Ureter (tissue), 1 donor: ENCODE measurements at regions not wholly inside any gene's neighbourhood (a gene's known extent, or its start where the extent isn't known, plus 50 kb on each side); places are given as distances from the start of the nearest gene placed in this dataset.
A peak's percentile ranks its signal among the peaks of the same experiment; 100 is the strongest.
"Not testable (repeated sequence)": the region's sequence is repeated elsewhere in the genome, so short reads cannot be mapped to it uniquely, and the experiment has no call there.

Experiments used
- DNase-seq: peaks from one replicate; pipeline ENCODE4 v3.0.0-alpha.2; 2020; ENCODE audit warnings: low spot score
- donor health status: DM: yes; HTN: yes; CAD: no.

DNA sequence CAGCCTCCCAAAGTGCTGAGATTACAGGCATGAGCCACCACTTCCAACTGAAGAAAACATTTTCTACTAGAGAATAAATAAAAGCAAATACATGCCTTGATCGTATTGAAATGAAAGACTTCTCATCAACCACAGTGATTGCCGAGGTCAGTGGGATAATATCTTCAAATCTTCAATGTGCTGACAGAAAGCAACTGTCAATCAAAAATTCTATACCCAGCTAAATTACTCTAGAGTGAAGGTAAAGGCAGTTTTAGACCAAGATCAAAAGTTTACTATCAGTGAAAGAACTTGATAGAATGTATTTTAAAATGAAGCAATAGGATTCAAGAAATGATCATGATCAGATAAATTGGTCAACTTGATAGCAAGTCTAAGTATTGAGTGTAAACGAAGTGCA lies 130.6 kb downstream of the BRD1 start:
- no peak for DNase-seq

DNA sequence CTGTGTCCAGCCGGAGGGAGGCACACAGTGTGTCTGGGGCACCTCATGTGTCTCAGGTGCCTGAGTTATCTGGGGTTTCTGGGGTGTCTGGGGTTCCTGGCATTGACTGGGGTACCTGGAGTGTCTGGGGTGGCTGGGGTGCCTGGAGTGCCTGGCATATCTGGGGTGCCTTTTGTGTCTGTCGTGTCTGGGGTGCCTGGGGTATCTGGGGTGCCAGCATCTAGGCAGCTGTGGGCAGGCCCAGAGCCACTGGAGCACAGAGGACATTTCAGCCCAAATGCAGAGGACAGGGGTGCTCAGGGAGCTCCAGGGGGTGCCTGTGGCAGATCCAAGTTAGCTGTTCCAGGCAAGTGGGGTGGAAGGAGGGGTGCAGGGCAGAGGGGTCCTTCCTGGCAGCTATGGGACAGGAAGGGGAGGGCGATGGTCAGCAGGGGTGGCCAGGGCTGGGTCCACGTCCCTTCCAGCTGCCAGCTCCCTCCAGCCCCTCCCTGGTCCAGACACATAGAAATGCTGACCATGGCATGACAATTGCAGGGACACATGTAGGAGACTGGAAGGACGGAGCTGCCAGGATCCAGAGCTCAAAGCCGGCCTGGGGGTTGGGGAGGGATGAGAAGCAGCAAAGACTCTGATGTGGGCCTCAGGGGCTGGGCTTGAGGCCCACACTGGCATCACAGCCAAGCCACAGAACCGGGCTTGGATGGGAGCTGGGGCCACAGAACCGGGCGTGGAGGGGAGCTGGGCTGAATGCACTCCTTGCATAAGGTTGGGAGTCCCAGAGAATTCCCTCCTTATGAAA lies 133.0 kb downstream of the BRD1 start:
- DNase-seq, result peak; percentile 26

DNA sequence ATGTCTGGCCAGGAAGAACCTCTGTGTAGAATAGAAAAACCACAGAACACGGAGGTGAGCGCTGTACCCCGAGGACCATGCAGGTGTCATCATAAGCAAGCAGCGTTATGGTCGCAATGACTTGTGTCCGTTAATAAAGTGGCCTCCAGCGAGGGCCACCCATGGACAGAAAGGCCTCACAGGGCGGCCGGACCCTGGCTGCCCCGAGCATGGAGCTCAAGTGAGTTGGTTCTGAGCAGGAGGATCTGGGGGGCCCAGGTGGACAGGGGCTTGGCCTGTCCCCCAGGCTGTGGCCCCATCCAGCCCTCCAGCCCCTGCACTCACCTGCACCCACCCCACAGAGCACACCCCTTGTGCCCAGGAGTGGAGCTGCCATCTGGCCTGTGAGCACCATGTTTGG lies 133.8 kb downstream of the BRD1 start:
- DNase-seq, result peak; percentile 30

DNA sequence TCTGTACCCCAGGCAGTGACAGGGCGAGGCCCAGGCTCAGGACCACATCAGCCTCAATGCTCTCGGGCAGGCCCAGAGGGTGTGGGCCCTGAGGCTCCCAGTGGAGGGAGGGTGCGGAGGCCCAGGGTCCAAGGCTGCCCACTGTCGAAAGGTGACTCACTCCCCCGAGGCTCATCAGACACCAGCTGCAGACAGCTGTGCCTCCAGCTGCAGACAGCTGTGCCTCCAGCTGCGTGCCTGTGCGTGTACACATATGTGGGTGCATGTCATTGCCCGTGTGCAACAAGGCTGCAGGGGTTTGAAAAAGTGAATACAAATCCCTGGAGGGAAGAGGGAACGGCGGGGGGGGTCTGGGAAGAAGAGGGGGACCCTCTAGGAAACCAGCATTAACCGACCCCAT lies 134.3 kb downstream of the BRD1 start:
- DNase-seq, result peak; percentile 12

DNA sequence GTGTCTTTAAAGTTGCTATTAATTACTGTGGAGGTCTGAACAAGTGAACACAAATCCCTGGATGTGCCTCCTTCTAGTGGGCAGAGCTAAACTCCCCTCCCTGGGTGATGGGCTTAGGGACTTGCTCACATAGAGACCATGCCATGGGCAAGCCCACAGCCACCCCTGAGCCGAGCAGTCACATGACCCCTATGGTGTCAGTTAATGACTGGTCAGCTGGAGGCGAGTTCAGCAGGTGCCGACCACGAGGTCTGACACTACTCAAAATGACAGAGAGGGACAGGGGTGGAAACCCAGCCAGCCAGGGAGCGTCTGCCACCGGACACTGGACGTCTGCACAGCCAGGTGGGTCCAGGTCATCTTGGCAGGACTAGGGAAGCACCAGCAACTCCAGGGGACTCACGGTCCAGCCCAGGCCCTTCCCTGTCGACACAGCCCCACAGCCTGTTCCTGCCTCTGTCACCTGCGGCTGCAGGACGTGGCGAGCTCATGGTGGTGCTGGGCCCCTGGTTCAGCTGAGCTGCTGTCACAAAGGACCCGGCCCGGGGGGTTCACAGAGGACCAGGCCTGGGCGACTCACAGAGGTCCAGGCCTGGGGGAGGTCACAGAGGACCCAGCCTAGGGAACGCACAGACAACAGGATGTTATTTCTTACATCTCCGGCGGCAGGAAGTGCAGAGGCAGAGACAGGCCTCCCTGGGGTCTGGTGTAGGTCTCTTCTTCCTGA lies 135.0 kb downstream of the BRD1 start:
- peak; percentile 37 for DNase-seq

DNA sequence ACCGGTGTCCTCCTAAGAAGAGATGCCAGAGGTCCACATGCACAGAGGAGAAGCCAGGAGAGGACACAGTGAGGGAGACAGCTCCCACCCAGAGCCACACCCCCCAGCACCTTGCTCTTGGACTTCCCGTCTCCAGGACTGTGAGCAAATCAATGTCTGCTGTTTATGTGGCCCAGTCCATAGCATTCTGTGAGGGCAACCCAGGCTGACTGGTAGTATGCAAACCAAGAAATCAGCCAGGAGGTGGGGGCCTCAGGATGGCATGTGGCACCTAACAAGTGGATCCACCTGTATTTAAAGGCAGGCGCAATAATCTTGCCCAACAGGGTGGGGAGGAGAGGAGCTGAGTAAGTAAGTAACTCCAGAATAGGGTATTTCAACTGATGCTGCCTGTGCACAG lies 136.4 kb downstream of the BRD1 start:
- DNase-seq, result no peak

DNA sequence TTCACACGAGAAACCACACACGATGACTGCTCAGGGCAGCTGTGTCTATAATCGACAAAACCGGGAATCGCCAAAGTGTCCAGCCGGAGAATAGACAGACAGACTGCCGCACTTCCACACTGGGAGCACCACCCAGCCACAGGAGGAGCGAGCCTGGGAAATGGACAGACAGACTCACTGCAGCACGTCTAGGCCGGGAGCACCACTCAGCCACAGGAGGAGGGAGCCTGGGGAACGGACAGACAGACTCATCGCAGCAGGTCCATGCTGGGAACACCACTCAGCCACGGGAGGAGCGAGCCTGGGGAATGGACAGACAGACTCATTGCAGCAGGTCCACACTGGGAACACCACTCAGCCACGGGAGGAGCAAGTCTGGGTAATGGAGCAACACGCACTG lies 137.2 kb downstream of the BRD1 start:
- DNase-seq, result no peak

DNA sequence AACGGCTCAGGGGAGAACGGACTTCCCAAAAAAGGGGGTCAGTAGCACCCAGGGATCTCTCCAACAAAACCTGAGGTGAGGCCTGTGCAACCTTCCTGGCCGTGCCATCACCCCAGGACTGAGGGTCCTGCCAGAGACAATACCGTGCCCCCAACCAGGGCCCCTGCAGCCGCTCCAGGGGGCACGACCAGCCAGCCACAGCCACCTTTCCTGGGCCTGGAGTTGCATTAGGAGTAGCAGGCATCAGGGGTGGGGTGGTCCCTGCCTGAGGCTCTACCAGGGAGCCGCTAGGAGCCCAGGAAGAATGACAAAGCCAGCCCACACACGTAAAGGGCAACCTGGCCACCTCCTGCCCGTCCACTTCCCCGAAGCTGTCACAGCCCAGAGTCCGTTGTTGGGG lies 137.8 kb downstream of the BRD1 start:
- DNase-seq, result no peak

DNA sequence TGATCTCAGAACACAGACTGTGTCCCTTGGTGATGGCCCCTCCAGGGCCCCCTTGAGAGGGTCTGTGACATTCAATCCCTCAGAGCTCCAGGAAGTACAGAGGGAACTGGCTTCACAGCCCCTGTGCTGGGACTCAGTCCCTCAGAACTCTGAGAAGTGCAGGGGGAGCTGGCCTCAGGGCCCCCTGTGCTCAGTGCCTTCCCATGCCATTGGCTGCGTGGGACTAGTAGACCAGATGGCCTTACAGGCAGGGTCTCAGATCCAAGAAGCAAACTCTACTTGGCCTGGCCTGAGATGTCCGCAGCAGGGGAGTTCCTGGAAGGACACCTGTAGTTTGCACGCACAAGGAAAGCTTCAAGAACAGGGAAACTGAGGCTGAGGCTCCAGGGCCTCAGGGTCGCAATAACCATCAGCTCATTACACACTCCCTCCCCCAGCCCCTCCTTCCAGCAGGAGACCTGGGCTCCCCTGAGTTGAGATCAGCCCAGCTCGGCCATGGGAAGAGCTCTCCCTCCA lies 138.4 kb downstream of the BRD1 start:
- no peak for DNase-seq

DNA sequence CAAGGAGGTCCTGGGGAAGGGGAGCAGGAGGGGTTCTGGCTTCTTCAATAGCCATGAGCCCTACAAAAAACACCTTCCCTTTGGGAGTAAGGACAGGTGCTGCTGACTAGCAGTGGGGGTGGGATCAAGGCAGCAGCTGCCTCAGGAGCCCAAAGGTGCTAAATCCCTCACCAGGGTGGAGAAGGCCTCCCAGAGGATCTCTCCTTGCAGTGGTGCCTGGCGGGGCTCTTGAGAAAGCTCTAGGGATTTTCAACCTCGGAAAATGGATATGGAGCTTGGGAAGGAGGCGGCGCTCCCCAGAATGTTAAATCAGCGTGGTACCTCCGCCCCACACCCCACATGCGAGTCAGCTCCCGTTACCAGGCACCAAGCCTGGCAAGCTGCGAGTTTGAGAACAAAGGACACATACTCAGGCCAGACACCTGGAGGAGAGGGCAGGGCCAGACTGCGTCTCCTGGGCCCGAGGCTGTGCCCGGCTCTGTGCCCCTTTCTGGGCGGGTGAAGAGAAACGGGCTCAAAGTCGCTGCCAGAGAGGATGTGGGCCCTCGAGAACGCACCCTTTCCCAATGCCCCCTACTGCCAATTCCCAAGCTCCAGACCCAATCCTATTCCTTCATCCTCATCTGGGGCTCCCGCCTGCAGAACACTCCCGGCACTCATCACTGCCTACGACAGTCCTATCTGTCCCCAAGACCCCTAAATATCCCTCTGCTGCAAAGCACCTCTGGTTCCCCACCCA lies 139.0 kb downstream of the BRD1 start:
- no peak for DNase-seq

DNA sequence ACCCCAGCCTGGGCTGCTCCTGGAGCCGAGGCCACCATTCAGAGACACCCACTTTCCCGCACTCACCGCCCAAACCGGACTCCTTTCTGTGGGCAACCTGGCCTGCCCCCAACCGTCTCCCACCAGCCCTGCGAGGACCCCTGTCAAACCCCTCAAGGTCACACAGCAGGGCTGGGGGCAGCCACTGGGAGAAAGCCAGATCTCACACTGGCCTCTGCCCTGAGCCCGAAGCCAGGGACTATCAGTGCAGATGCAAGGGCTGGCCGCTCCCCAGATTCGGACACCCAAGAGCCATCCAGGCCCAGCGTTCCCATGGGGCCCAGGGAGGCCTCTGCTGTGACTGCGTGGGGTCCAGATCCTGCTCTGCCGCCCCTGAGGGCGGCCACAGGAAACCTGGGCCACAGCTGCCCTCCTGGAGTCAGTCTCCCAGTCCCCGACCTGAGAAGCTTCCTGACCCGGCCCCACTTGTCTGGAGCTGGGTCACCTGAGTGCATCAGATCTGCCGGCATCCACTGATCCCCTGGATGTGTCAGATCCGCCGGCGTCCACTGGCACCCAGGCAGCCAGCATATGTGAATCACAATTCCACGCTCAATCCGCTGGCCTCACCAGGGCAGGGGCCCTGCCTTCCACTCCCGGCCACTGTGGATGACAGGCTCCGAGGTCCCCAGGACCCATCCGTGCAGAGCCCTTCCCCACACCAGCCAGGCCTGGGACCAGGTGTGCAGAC lies 139.7 kb downstream of the BRD1 start:
- no peak for DNase-seq

DNA sequence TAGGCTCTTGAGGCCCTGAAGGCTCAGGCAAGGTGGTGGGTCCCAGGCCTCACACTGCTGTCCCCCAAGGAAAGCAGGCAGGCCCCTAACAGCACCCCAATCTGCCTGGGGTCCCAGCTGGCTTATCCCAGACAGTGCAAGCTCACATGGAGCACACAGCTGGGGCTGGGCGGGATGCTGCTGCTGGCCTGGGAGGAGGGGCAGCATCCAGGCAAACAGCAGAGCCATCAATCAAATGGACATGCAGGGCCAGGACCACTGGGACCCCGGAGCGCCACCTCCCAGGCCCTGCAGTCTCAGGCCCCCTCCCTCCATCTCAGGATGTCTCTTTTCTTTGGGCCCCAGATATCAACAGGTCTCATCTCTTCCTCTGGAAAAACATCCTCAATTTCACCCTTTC lies 140.3 kb downstream of the BRD1 start:
- no peak for DNase-seq

DNA sequence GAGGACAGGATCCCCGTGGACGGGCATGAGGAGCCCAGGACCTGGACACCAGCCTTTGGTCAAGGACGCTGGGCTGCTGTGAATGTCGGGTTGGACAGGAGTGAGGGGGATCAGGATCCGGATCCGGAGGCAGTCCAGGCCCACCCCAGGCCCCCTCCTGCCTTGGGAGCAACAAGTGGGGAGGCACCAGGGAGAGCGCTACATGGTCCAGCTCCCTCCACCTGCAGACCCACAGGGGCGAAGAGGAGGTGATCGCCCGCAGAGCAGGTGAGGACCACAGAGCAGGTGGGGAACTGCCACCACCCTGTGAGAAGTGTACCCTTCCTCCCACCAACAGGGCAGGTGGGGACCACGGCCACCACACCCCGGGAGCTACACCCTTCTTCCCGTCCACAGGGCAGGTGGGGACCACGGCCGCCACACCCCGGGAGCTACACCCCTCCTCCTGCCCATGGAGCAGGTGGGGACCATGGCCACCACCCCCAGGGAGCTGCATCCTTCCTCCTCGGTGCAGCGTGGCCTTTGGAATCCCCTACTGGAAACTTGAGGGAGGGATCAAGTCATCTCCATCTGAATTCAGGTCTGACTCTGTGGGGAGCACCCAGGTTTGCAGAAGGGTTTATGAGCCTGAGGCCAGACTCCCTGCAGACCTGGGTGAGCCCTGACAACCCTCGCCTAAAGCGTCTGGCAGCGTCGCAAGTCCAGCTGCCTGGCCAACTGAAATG lies 141.0 kb downstream of the BRD1 start:
- no peak for DNase-seq

DNA sequence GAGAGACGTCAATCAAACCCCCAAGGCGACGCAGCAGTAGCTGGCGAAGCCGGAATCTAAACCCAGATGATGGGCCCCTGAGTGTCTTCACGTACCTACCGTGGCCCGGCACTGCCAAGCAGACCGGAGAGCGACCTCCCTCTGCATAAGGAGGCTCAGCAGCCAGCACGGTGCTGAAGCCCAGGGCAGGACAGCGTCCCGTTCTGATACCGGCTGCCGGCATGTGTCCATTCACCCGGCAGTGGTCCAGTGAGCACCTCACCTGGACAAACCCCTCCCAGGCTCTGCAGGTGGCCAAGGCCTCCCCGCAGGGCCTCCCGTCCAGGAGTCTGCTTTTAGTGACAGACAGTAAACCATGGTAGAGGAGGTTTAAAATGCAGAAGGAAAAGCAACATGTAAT lies 142.0 kb downstream of the BRD1 start:
- DNase-seq, result no peak

DNA sequence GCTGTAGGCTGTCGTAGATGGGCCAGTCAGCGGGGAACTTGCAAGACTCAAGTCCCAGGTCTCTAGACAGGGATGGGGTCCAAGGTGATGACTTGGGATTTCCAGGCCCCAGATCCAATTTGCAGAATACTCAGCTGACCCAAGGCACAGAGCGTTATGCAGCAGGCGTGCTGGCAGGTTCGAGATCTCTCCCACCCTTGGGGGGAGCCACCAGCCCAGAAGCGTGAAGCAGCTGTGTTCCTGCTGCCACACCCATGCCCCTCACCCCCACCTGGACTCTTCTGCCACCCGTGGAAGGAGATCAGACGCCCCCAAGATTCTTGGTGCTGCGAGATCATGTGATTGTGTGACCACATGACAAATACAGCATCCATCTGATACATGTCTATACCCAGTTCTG lies 142.6 kb downstream of the BRD1 start:
- DNase-seq, result no peak

DNA sequence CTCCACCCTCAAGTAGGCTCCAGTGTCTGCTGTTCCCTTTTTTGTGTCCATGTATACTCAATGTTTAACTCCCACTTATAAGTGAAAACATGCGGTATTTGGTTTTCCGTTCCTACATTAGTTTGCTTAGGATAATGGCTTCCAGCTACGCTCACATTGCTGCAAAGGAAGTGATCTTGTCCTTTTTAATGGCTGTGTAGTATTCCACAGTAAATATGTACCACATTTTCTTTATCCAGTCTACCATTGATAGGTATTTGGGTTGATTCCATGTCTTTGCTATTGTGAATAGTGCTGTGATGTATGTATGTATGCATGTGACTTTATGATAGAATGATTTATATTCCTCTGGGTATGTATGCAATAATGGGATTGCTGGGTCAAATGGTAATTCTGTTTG lies 144.6 kb downstream of the BRD1 start:
- DNase-seq, result no peak

DNA sequence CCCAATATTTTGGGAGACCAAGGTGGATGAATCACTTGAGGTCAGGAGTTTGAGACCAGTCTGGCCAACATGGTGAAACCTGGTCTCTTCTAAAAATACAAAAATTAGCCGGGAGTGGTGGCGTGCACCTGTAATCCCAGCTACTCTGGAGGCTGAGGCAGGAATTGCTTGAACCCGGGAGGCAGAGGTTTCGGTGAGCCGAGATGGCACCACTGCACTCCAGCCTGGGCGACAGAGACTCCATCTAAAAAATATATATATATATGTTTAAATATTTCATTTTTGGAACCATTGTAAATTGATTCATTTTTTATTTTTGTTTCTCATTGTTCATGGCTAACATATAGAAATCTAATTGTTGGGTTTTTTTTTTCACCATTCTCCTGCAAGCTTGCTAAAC lies 146.9 kb downstream of the BRD1 start:
- not testable (repeated sequence) for DNase-seq

DNA sequence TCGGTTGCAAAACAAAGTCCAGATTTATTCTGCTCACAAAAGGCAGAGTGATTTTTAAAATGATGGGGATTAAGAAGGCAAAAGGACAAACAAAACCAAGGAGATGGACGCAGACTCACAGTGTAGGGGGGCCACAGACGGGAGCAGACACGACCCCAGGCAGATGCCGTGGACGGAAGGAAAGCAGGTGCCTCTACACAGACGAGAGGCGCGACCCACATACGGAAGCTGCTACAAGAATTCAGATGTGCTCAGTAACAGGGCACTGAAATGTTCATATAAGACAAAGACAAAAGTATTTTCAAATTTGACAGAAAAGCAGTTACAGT lies 148.9 kb downstream of the BRD1 start:
- no peak for DNase-seq

DNA sequence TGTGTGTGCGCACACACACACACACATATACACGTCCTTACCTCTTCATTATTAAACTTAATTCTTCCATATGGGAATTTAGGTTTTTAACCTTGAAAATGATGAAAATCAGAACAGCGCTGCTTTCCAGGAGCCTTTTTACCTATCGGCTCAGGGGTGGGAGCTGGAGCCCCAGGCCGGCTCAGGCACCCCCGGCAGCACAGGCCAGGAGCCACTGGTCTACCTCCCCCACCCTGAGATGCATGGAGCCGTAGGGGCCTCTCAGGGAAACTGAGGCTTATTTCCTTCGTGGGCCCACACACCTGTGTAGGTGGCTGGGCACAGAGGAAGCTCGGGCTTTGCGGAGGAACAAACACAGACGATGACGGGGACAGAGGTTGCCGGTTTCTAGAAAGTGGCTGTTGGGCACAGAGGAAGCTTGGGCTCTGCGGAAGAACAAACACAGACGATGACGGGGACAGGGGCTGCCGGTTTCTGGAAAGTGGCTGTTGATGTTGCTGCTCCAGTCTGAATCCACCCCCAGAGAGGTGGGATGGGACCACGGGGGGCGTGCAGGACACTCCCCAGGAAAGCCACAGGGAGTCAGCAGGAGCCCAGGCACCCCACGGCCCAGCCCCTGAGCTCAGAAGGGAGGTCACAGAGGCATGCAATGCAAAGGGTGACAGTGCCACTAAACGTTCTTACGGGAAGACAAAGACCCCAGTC lies 149.4 kb downstream of the BRD1 start:
- DNase-seq, result no peak

DNA sequence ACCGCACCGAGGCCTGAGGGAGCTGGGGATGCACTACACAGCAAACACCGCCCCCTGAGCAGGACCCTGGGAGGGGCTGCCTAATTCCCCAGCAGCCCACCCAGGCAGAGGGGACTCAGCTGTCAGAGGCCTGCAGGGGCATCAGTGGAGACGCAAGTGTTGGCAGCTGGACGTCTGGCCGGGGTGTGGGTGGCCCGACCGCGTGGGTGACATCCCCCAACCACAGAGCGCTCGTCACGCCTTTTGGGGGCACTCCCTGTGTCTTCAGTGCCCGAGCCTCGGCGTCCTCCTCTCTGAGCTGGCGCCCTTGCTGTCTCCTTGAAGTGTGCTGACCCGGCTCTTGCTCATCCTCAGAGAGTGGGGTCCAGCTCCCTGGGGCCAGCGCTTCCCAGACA lies 150.2 kb downstream of the BRD1 start:
- no peak for DNase-seq
